Stromal cell of bone marrow (primary cell): ENCODE measurements at regions not wholly inside any gene's neighbourhood (a gene's known extent, or its start where the extent isn't known, plus 50 kb on each side); places are given as distances from the start of the nearest gene placed in this dataset.

Experiments
- DNase-seq: peaks from one replicate; pipeline ENCODE4 v3.0.0-alpha.2; 2012; ENCODE audit warnings: low read depth

GRCh38 chr5:74954919-74955318, 88.7 kb upstream of the FAM169A start:
- no peak for DNase-seq

GRCh38 chr5:74953937-74954720, 87.9 kb upstream of the FAM169A start:
- DNase-seq, result no peak

DNA sequence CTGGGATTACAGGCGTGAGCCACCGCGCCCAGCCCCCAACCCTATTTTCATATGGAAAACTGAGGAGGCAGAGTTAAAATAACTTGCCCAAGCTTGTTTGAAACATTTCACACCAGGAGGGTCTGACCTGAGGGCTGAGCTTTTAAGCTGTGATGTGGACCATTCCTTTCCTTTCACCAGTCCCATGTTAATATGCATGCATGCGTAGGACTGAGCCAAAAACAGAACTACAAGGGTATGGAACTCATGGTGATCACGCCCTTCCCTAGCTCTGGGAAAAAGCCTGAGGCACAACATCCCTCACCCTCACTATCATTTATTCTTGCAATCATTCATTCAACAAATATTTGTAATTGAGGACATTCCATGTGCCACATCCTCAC, 87.4 kb upstream of the FAM169A start:
- no peak for DNase-seq

GRCh38 chr5:74952406-74952805, 86.2 kb upstream of the FAM169A start:
- no peak for DNase-seq

GRCh38 chr5:74951865-74952264, 85.7 kb upstream of the FAM169A start:
- no peak for DNase-seq

- no peak for DNase-seq
Measured at GRCh38 chr5:74950836-74951515, 84.8 kb upstream of the FAM169A start.

- DNase-seq, result no peak
Measured at GRCh38 chr5:74949976-74950375, 83.8 kb upstream of the FAM169A start.

GRCh38 chr5:74948031-74948546, 81.9 kb upstream of the FAM169A start:
- DNase-seq, result no peak

DNA sequence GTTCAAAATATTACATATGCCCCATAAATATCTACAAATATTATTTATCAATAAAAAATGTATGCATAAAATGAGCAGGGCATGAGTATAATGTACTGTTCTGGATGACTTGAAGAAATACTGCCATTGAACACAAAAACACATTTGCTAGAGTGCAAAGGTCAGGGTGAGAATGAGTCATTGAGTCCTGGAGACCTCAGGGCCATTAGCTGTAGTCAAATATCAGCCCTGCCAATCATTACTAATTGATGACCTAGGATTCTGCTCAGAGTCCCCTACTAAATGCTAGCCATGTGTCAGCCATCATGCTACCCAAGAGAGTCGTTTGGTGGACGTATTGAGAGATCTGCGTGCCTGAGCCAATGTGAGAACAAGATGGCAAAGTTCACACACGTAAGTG, 80.3 kb upstream of the FAM169A start:
- DNase-seq, result no peak

DNA sequence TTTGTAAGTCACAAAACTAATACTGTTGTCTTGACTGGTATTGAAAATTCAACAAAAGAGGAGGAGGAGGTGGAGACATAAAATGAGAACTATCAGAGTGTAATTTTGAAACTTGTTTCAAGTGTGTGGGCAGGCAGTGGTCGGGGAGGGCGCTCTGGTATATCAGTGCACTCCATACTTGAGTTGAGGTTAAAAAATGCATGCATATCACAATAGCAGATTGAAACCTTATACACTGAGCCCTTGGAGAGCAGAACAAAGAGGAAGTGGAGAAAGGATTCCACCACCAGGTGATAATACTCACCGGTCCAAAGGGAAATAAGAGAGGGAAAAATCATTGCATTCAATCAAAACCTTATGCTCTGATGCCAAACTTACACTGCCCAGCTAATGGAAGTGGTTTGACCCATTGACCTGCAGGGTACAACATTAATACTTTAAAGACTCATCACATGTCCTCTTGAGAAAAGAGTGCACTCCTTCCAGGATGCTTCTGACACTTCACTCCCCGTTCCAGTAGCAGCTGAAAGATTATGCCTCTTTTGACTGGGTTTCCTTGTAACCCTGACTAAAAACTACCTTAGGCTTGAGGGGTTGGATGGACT, 79.5 kb upstream of the FAM169A start:
- no peak for DNase-seq

- no peak for DNase-seq
Measured at GRCh38 chr5:74943905-74944304, 77.7 kb upstream of the FAM169A start.

DNA sequence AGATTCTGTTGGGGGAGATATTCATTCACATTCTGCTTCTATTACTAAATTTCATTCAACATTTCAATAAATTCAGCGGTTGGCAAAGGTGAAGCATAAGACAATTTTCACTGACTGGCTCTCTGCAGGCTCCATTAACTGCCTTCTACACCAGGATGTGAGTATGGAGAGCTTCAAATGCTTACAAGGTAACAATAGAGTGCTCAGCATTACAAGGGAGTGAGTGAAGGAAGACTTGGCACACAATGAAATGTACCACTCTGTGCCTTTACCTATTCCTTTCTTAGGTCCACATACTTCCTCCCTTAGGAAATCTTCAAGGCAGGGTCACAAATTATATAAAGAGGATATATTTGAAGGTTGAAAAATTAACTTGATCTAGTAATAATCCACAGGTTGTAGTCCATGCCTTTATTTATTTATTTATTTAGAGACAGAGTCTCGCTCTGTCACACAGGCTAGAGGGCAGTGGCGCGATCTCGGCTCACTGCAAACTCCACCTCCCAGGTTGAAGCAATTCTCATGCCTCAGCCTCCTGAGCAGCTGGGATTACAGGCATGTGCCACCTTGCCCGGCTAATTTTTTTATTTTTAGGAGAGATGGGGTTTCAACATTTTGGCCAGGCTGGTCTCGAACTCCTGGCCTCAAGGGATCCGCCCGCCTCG, 76.6 kb upstream of the FAM169A start:
- no peak for DNase-seq

DNA sequence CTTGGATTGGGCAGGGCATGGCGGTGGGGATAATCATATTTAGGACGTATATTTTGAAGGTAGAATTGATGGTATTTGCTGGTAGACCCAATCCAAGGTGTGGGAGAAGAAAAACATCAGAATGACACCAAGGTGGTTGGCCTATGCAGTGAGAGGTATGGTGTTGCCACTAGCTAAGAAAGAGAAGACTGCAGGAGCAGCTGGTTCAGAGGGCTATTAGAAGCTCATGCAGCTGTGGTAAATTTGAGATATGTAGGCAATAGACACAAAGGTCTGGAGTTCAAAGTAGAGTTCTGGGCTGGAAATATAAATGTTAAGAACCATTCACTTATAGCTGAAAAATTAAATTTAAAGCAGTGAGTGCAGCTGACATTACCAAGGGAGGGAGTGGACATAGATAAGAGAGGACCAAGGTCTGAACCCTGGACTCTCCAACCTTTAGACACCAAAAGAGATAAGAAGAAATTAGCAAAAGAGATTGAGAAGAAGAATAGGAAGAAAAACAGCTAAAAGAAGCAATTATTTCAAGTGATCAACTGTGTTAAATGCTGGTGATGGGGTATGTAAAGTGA, 74.7 kb upstream of the FAM169A start:
- DNase-seq, result no peak

DNA sequence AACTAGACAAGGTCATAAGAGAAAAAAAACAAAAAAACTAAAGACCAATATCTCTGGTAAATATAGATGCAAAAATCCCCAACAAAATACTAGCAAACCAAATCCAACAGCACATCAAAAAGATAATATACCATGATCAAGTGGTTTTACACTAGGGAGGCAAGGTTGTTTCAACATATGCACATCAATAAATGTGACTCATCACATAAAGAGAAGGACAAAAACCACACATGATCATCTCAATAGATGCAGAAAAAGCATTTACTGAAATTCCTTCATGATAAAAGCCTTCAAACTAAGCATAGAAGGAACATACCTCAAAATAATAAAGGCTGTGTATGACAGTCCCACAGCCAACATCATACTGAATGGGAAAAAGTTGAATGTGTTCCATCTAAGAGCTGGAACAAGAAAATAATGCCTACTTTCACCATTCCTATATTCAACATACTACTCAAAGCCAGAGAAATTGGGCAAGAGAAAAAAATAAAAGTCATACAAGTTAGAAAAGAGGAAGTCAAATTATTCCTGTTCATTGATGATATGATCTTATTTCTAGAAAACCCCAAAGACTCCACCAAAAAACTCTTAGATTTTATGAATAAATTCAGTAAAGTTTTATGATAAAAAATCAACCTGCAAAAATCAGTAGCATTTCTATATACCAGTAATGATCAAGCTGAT, 72.2 kb upstream of the FAM169A start:
- no peak for DNase-seq

GRCh38 chr5:74935752-74936091, 69.5 kb upstream of the FAM169A start:
- DNase-seq, result no peak

DNA sequence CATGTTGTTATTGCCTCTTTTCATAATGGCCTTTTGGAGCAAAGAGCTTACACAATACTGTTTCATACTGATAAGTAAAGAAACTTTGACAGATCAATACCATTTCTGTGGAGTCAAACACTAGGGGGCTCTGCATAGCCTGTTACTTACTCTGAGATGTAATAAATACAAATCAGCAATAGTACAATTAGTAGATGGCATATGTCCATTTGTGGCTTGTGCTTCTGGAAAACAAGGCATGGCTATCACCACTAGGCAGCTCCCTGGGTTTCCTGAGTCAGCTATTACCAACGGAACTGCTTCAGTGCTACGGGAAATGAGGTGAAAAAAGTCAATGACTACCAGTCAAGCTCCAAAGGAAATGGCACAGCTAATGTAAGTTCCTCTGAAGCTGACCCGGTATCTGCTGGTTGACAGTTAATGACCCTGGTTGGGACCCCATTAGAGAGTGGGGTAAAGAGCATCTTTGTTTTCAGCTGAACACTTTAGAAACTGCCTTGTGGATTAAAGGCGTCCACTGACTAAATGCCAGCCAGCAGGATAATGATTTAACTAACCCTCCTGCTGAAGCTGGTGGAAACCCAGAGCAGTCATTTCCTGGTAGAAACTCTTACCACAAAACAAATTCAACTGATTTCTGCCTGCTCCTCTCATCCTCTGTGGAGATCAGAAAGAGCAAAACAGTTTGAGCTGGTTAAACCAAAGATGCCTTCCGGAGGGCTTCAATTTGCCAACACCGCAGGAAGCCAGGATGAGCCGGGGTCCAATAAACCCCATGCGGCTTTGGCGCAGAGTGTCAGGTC, 69.0 kb upstream of the FAM169A start:
- peak; percentile 75 for DNase-seq

DNA sequence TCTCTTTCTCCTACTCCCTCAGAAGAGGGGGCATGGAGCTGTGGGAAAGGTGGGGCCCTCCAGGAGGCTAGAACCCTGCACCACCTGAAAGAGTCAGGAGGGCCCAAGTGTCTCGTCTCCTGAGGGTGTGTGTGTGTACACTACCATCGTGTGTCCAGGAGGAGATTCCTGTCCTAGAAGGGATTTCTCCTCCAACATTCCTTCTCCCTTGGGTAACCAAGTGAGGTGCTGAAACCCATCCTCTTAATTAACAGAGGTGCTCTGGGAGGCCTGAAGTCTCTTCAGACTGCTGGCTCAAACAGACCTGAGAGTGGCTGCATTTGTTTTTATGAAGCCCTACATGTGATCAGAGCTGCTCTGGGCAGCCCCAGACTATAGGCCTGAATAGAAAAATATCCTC, 61.1 kb upstream of the FAM169A start:
- no peak for DNase-seq

GRCh38 chr5:74919487-74919886, 53.3 kb upstream of the FAM169A start:
- DNase-seq, result peak; percentile 40

GRCh38 chr5:74919041-74919440, 52.9 kb upstream of the FAM169A start:
- no peak for DNase-seq

- DNase-seq, result no peak
Measured at GRCh38 chr5:74918232-74918669, 52.1 kb upstream of the FAM169A start.
